GM21619 (cell line): ENCODE measurements at regions not wholly inside any gene's neighbourhood (a gene's known extent, or its start where the extent isn't known, plus 50 kb on each side); places are given as distances from the start of the nearest gene placed in this dataset.

Source experiments
- ATAC-seq: cut with Tn5 transposase; IDR thresholded peaks from one replicate; pipeline ENCODE4 v1.9.1; 2021; ENCODE audit not compliant: unreplicated experiment

GRCh38 chr4:137076908-137077307 is 455.4 kb downstream of the PCDH18 start:
- ATAC-seq = no peak

GRCh38 chr4:137075586-137075985 is 456.7 kb downstream of the PCDH18 start:
- no peak for ATAC-seq

GRCh38 chr4:137070614-137071013 is 461.7 kb downstream of the PCDH18 start:
- ATAC-seq = no peak

GRCh38 chr4:137069473-137069872 is 462.8 kb downstream of the PCDH18 start:
- ATAC-seq = no peak

GRCh38 chr4:137067735-137068134 is 464.6 kb downstream of the PCDH18 start:
- no peak for ATAC-seq

- ATAC-seq = no peak
Observed at GRCh38 chr4:137065311-137065710, 467.0 kb downstream of the PCDH18 start.

GRCh38 chr4:137063961-137064360 is 468.3 kb downstream of the PCDH18 start:
- ATAC-seq = no peak

- ATAC-seq = no peak
Observed at GRCh38 chr4:137043184-137043583, 489.1 kb downstream of the PCDH18 start.

GRCh38 chr4:137039370-137039769 is 492.9 kb downstream of the PCDH18 start:
- no peak for ATAC-seq

GRCh38 chr4:137032222-137032621 is 500.1 kb downstream of the PCDH18 start:
- no peak for ATAC-seq

GRCh38 chr4:137029026-137029425 is 503.3 kb downstream of the PCDH18 start:
- ATAC-seq = no peak

GRCh38 chr4:137025484-137026059 is 506.7 kb downstream of the PCDH18 start:
- no peak for ATAC-seq

GRCh38 chr4:137015426-137016409 is 516.6 kb downstream of the PCDH18 start:
- no peak for ATAC-seq

GRCh38 chr4:137000432-137000831 is 531.9 kb downstream of the PCDH18 start:
- ATAC-seq = no peak

GRCh38 chr4:136992032-136992431 is 540.3 kb downstream of the PCDH18 start:
- ATAC-seq = no peak

GRCh38 chr4:136985683-136986082 is 546.6 kb downstream of the PCDH18 start:
- no peak for ATAC-seq

- ATAC-seq = no peak
Observed at GRCh38 chr4:136967069-136967468, 565.2 kb downstream of the PCDH18 start.

- ATAC-seq = no peak
Observed at GRCh38 chr4:136965478-136965877, 566.8 kb downstream of the PCDH18 start.

GRCh38 chr4:136962868-136963267 is 569.4 kb downstream of the PCDH18 start:
- ATAC-seq = no peak

GRCh38 chr4:136946307-136946907 is 585.9 kb downstream of the PCDH18 start:
- ATAC-seq = no peak

GRCh38 chr4:136939781-136940180 is 592.5 kb downstream of the PCDH18 start:
- no peak for ATAC-seq

- no peak for ATAC-seq
Observed at GRCh38 chr4:136935871-136936270, 596.4 kb downstream of the PCDH18 start.
